ENCODE measurements at regions not wholly inside any gene's neighbourhood (a gene's known extent, or its start where the extent isn't known, plus 50 kb on each side); places are given as distances from the start of the nearest gene placed in this dataset.

GRCh38 chrX:114267142-114267541 is 316.7 kb upstream of the HTR2C start:
- H3K36me3 ChIP-seq (ENCODE audit: insufficient read depth, low read length) = no peaks in the 10 kb centered on the region
- POLR2A ChIA-PET = no interaction called here
- H3K4me1 ChIP-seq (ENCODE audit: insufficient read depth, low read length, poor library complexity, severe bottlenecking) = no peaks in the 10 kb centered on the region
- BruUV-seq (replicated peaks) = no TSS peak
- TF ChIP-seq EZH2phosphoT487 (IDR thresholded peaks at IDR 0.05; ENCODE audit: borderline replicate concordance, low read depth, low read length) = no peak
- no peak for TF ChIP-seq CTCF (conservative IDR thresholded peaks at IDR 0.05; ENCODE audit: low read length)
- CTCF ChIA-PET (ENCODE audit: unreplicated experiment) = no interaction called here
- H3K9me3 ChIP-seq (ENCODE audit: low read length) = no peaks in the 10 kb centered on the region
- no peak overlapping the region for H3K4me3 ChIP-seq (ENCODE audit: low read depth, low read length, poor library complexity, severe bottlenecking)
- no peak overlapping the region for H2AFZ ChIP-seq (ENCODE audit: low read length)
- H3K9me2 ChIP-seq (ENCODE audit: insufficient read depth, low read length) = no peaks in the 10 kb centered on the region
- intact Hi-C loops (cut with micrococcal nuclease; ENCODE audit: unreplicated experiment) = no loop called here
- H3K27ac ChIP-seq (ENCODE audit: low read depth, low read length, poor library complexity, severe bottlenecking) = no peak overlapping the region
- no peak for DNase-seq (ENCODE audit: low spot score)
- H4K20me1 ChIP-seq (ENCODE audit: insufficient read depth, low read length) = no peaks in the 10 kb centered on the region
- H3K79me2 ChIP-seq (ENCODE audit: insufficient read depth, low read depth, low read length) = no peaks in the 10 kb centered on the region
- no peak overlapping the region for H3K4me2 ChIP-seq (ENCODE audit: low read length)

DNA sequence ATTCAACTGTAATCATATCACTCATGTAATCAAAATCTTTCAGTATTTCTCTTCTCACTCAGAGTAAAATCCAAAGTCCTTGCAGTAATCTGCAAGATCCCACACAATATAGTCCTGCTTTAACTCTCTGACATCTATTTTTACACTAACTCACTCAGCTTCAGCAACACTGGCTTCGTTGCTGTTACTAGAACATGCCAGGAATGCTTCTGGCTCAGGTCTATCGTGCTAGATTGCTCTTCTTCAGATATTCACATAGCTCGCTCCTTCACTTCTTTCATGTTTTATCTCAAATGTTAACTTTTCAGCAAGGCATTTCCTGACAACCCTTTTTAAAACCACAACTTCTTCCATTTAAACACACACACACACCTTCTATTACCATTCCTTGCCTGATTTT is 331.7 kb upstream of the HTR2C start:
- Histone ChIP-seq H3K9me3 (ENCODE audit: low read length) (no peaks in the 10 kb centered on the region), H4K20me1 (ENCODE audit: insufficient read depth, low read length) (no peaks in the 10 kb centered on the region), H3K4me3 (ENCODE audit: low read depth, low read length, poor library complexity, severe bottlenecking) (no peak overlapping the region), H3K36me3 (ENCODE audit: insufficient read depth, low read length) (no peaks in the 10 kb centered on the region), H3K79me2 (ENCODE audit: insufficient read depth, low read depth, low read length) (no peaks in the 10 kb centered on the region), H3K9me2 (ENCODE audit: insufficient read depth, low read length) (no peaks in the 10 kb centered on the region), H3K4me2 (ENCODE audit: low read length) (no peak overlapping the region), H3K4me1 (ENCODE audit: insufficient read depth, low read length, poor library complexity, severe bottlenecking) (no peaks in the 10 kb centered on the region), H2AFZ (ENCODE audit: low read length) (no peak overlapping the region), H3K27ac (ENCODE audit: low read depth, low read length, poor library complexity, severe bottlenecking) (no peak overlapping the region)
- intact Hi-C loops (cut with micrococcal nuclease; ENCODE audit: unreplicated experiment) = no loop called here
- ChIA-PET POLR2A (no interaction called here), CTCF (ENCODE audit: unreplicated experiment) (no interaction called here)
- TF ChIP-seq CTCF (conservative IDR thresholded peaks at IDR 0.05; ENCODE audit: low read length) (no peak), EZH2phosphoT487 (IDR thresholded peaks at IDR 0.05; ENCODE audit: borderline replicate concordance, low read depth, low read length) (no peak)
- no peak for DNase-seq (ENCODE audit: low spot score)
- BruUV-seq (replicated peaks) = no TSS peak

- Histone ChIP-seq H3K9me3 (ENCODE audit: low read length) (no peaks in the 10 kb centered on the region), H3K4me2 (ENCODE audit: low read length) (no peak overlapping the region), H4K20me1 (ENCODE audit: insufficient read depth, low read length) (no peaks in the 10 kb centered on the region), H3K4me1 (ENCODE audit: insufficient read depth, low read length, poor library complexity, severe bottlenecking) (no peaks in the 10 kb centered on the region), H3K36me3 (ENCODE audit: insufficient read depth, low read length) (no peaks in the 10 kb centered on the region), H3K4me3 (ENCODE audit: low read depth, low read length, poor library complexity, severe bottlenecking) (no peak overlapping the region), H3K79me2 (ENCODE audit: insufficient read depth, low read depth, low read length) (no peaks in the 10 kb centered on the region), H3K9me2 (ENCODE audit: insufficient read depth, low read length) (no peaks in the 10 kb centered on the region), H3K27ac (ENCODE audit: low read depth, low read length, poor library complexity, severe bottlenecking) (no peak overlapping the region), H2AFZ (ENCODE audit: low read length) (no peak overlapping the region)
- intact Hi-C loops (cut with micrococcal nuclease; ENCODE audit: unreplicated experiment) = no loop called here
- BruUV-seq (replicated peaks) = no TSS peak
- DNase-seq (ENCODE audit: low spot score) = no peak
- ChIA-PET CTCF (ENCODE audit: unreplicated experiment) (no interaction called here), POLR2A (no interaction called here)
- no peak for TF ChIP-seq EZH2phosphoT487 (IDR thresholded peaks at IDR 0.05; ENCODE audit: borderline replicate concordance, low read depth, low read length)
- no peak for TF ChIP-seq CTCF (conservative IDR thresholded peaks at IDR 0.05; ENCODE audit: low read length)
Observed at GRCh38 chrX:114251575-114251974, 332.3 kb upstream of the HTR2C start.

All from OCI-LY7 (cell line).